Loucy (cell line): ENCODE measurements at regions not wholly inside any gene's neighbourhood (a gene's known extent, or its start where the extent isn't known, plus 50 kb on each side); places are given as distances from the start of the nearest gene placed in this dataset.

Experiments used
- CTCF ChIP-seq: fragments of 200-600 bp; sonication (generic); conservative IDR thresholded peaks from 2 replicates; pipeline ENCODE4 v1.5.1; 2014; ENCODE audit warnings: mild to moderate bottlenecking, antibody characterized with exemption, low read length
- EZH2phosphoT487 ChIP-seq: fragments of 200-600 bp; IDR thresholded peaks from 2 replicates; pipeline ENCODE4 v1.6.1; 2018; ENCODE audit warnings: antibody characterized with exemption, mild to moderate bottlenecking, moderate library complexity, borderline replicate concordance

GRCh38 chr2:198697218-198697617 lies 760.5 kb downstream of the SATB2 start:
- TF ChIP-seq CTCF, result no peak
- TF ChIP-seq EZH2phosphoT487, result no peak
